CD4-positive, alpha-beta T cell treated with Interleukin-2 at 100 ng/mL for 4 hours (primary cell): ENCODE measurements at regions not wholly inside any gene's neighbourhood (a gene's known extent, or its start where the extent isn't known, plus 50 kb on each side); places are given as distances from the start of the nearest gene placed in this dataset.
"Not testable (repeated sequence)": the region's sequence is repeated elsewhere in the genome, so short reads cannot be mapped to it uniquely, and the experiment has no call there.

Experiments used
- DNase-seq: peaks from one replicate; pipeline ENCODE4 v3.0.0-alpha.2; 2020; ENCODE audit warnings: low spot score

DNA sequence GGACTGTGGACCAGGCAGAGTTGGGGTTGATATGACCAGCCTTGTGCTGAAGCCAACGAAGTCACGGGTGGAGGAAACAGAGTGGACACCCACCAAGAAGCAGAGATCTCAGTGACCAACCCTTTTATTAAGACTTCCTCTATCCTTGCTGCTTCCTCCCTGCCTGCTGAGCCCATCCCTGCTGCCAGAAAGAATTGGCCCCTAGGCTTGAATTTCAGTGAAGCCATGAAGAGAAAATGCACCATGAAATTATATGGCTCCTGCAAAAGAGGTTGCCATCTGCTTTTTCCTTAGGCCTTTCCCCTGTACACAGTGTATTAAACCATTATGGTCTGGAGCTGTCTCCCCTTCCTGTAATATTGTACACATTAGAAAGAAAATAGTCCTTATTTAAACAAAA is 246.7 kb downstream of the HS3ST3B1 start:
- DNase-seq = no peak

DNA sequence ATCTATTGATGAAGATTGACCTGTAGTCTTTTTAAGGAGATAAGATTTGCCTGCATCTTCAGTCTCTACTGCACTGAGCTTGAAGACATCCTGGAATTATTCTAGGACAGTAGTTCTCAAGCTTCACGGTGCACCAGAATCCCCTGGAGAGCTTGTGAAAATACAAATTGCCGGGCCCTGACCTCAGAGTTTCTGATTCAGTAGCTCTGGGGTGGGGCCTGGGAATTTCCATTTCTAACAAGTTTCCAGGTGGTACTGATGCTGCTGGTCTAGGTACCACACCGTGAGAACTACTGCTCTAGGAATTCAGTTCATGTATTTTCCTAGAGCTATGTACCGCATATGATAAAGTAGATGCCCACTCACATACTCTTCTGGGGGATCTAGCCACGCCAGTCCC is 246.1 kb downstream of the HS3ST3B1 start:
- no peak for DNase-seq

DNA sequence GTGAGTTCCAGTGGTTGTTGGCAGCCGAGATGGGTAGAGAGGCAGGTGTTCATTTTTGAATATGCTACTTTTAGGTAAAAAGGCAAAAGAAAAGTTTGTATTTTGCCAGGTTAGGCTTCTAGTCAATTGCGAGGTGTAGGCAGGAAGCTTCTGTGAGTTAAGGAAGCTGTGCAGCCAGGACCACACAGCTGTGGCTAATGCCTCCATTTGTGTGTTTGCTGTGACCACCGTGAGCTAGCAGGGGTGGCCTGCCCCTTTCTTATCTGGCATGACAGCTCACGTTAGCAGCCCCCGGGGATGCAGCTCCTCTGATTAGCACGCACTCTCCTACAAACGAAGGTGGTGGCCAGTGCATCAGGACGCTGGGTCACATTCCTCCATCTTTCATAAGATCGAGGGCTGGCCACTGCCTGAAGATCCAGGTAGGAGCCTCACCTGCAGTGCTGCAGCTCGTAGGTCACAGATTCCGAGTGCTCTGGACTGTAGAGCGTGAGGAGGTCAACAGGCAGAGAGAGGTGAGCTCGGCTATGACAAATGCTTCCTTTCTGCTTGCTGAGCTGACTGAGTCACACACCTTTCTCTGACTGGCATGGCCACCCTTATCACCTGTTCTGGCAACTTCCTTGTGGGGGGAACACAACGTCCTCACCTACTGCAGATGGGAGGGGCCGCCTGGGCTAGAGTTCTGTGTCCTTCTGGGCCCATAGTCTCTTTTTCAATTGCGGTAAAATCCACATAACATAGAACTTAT is 244.4 kb downstream of the HS3ST3B1 start:
- no peak for DNase-seq

DNA sequence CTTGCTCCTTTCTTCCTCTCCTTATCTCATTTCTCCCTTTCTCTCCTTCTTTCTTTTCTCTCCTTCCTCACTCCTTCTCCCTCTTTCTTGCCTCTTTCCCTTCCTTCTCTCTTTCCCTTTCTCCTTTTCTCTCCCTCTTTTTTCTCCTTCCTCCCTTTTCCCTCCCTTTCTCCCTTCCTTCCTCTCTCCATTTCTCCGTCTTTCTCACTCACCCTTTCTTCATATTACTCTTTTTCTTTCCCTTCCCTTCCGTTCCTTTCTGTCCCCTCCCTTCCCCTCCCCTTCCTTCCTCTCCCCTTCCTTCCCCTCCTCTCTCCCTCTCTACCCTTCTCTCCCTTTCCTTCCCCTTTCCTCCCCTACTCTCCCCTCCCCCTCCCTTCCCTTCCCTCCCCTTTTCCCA is 240.8 kb downstream of the HS3ST3B1 start:
- no peak for DNase-seq

DNA sequence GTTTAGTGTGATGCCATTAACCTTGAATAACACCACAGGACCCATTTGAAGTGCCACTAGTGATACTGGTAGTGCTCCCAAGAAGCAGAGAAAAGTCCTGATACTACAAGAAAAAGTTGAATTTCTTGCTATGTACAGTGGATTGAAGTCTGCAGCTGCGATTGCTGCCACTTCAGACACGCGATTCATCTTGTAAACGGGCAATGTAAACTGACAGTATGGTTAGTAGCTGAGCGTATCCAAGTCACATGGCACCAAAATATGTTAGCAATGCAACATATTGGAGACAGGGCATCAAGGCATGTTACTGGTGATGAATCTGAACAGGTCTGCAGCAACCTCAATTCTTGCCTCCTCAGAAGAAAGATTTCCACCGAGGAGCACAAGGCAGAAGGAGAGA is 238.9 kb downstream of the HS3ST3B1 start:
- DNase-seq = no peak

DNA sequence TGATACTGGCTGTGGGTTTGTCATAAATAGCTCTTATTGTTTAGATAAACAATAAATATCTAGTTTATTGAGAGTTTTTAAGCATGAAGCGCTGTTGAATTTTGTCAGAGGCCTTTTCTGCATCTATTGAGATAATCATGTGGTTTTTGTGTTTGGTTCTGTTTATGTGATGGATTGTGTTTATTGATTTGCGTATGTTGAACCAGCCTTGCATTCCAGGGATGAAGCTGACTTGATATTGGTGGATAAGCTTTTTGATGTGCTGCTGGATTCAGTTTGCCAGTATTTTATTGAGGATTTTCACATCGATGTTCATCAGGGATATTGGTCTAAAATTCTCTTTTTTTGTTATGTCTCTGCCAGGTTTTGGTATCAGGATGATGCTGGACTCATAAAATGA is 231.4 kb downstream of the HS3ST3B1 start:
- DNase-seq = not testable (repeated sequence)

DNA sequence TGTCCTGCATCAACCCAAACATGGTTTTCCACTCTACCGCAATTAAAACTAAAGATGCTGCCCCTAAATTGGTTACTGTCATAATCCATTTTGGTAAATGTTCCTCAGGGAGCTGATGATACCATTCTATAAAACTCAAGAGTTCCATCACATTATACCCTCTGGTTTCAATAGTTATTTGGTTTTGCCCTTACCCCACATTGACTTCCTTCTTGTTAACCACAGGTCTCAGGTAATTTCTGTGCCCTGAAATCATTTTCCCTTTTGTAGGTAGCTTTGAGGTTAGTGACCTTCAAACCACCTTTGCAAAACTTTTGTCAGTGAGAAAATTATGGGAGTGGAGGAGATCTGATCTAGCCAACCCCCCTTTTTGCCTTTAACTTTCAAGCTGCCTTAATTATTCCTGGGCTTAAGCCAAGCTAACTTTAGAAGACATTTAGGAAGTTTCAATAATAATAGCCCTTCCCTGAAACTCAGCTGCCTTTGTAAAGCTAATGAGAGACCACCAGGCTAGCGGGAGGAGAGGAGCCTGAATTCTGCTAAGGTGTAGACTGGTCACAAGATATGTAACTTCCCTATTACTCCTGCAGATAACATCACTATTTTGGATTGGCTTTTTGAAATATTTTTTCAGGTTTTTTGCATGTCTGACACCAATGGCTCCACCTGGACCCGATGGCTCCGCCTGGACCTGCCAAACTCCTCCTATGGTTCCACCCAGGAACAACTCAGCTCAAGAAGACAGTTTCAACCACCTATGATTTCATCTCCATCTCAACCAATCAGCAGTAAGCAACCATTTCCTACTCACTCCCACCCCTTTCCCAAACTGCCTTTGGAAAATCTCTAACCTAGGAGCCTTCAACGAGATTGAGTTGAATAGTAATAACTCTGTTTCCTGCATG is 224.9 kb downstream of the HS3ST3B1 start:
- no peak for DNase-seq

DNA sequence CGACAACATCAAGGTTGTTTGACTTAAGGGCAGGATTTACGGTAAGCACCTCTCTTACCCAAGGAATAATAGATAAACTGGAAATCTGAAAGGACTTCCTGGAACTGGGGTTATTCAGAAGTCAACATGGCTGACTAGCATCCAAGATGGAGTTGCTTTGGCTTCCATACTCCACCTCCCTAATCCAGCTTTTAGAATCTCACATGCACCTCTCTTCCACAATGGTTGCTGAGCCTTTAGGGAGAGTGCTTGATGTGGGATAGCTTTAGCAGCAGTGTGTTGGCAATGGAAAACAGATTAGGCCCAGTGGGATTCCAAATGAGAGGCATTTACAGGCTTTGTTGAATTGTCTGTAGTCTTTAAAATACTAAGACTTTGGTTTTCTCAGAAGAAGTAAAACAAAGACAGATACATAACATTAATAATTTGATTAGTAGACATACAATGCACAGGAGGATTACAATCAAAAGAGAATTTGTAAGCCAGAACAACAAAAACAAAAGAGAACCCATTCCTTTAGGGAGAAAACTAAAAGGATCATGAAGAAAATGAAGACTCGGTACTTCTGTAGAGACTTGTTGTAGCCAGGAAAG is 222.0 kb downstream of the HS3ST3B1 start:
- DNase-seq = no peak

DNA sequence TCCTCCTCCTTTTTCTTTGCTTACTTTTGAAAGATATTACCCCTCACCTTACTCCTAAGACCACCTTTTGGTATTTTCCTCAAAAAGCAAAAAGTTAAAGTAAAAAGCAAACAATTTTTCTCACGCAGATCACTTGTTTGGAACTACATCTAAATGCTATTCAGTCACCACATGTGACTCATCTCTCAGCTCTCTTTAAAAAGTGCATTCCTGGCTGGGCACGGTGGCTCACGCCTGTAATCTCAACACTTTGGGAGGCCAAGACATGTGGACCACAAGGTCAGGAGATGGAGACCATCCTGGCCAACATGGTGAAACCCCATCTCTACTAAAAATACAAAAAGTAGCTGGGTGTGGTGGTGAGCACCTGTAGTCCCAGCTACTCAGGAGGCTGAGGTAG is 218.0 kb downstream of the HS3ST3B1 start:
- DNase-seq = not testable (repeated sequence)

DNA sequence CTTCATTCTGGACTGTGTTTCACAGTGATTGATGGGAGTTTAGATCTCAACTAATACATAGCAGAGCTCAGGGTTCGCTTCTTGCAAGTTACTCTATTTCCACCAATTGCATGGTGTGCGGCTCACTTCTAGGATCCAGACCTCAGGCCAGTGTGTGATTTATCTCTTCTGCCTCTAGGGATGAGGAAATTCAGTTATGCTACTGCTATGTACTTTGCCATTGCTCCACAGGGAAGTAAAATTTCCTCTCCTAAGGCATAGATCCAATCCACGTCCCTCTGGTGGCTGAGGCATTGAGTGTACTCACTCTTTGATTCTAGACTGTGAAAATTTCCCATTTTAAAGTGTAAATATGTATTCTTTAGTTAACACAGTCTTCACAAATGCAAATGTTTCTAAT is 214.1 kb downstream of the HS3ST3B1 start:
- no peak for DNase-seq

DNA sequence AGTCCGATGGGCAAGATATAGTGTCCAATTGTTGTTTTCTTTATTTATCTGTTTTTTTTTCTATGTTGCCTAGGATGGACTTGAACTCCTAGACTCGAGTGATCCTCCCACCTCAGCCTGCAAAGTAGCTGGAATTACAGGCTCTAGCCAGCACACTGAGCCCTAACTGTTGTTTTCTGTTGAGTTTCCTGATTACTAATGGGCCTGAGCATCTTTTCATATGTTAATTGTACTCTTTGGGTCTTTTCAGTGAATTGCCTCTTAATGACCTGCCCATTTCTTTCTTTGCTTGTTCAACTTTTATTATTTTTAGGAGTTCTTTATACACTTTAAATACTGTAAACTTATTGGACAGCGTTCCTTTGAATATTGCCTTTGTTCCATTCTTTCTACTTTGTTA is 213.0 kb downstream of the HS3ST3B1 start:
- DNase-seq = no peak

DNA sequence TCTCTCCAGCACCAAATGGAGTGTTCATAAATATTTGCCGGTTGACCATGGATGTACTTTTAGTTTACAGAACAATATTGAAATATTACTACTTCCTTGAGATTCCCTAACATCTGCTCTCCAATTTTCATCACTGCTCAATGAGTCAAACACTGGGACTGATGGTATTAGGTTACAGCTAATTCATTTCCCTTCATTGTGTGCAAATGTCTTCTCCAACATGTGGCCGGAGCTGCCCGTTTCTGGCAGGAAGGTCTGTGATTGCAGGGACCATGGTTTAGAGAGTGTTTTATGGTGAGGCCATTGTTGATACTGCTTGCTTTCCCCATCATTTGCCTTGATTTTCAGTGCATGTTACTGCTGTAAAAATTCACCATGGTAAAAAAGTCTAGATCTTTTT is 209.3 kb downstream of the HS3ST3B1 start:
- no peak for DNase-seq

DNA sequence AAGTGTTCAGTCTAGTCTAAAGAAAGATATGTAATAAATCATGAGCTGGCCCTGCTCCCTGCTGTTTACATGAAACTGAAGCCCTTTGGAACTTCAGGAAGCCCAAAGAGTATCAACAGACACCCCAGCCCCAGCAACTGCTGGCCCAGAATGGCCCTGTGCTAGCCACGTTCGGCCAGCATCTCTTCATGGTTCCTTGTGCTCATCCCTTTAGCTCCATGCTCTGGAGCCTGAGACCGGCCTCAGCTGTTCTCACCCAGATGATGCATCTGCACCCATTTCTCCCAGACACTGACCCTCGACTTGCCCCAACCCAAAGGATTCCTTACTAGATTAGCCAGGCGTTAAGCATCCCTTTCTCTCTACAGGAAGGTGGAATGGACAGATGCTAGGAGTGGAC is 207.3 kb downstream of the HS3ST3B1 start:
- DNase-seq = no peak

DNA sequence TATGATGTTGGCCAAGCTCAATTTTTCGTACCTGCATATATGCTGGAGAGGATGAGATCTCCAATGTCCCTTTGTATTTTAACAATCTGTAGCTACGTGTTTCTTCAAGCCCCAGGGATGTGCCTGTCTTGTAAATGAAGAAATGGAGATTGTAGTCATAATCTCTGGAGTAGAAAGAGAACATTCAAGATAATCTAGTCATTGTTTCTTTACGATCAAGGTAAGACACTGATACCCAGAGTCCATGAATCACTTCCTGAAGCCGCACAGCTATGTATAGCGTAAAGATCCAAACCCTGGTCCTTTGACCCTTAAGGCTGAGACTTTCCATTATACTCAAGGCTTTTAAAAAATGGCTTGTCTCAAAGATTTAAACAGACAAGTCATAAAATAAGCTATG is 205.5 kb downstream of the HS3ST3B1 start:
- no peak for DNase-seq

DNA sequence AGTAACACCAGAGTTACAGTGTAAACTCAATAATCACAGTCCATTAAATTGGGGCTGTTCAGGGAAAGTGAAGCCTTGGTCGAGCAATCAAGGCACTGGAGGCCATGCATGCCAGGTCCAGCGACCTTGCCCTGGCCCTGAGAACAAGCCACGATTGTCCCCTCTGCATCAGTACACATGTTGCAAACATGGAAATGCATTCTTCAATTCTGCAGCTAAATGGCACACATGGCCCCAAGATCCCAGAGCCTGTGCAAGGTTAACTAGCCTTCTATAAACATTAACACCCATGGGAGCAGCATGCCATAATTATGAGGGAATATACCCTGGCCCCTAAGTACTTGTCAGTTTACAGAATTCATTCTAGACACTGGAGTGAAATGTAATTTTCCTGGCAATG is 204.7 kb downstream of the HS3ST3B1 start:
- no peak for DNase-seq

DNA sequence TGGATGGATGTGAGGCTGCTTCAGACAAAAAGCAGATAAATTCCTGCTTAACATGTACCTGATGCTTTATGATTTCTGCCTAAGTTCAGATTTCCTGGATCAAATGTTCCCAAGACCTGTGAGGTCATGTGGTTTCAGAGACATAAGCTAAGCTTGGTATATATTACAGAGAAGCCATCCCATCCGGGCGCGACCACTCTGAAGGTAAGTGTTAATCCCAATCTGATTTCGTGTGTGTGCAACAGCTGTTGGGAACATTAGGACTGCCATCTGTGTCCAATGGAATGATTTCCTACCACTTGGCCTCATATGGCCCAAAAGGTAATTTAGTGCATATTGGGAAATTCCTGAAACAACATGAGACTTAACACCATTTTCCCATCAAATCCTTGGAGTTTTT is 199.1 kb downstream of the HS3ST3B1 start:
- no peak for DNase-seq

DNA sequence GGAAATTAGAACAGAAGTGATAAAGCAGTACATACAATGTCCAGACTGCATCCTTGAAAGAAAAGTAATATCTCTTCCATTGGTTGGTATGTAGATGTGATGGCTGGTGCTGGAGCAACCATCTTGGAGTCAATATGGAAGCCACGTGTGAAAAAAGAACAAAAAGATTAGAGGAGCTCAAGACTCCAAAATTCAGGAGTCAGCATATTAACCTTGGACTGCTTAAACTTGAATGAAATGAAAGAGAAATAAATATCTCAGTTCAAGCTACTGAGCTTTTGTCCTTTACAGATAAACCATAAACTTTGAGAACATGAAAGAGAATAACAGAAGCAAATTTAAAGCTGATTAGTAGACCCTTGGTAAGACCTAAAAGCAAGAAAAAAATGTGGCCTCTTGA is 197.9 kb downstream of the HS3ST3B1 start:
- DNase-seq = no peak

DNA sequence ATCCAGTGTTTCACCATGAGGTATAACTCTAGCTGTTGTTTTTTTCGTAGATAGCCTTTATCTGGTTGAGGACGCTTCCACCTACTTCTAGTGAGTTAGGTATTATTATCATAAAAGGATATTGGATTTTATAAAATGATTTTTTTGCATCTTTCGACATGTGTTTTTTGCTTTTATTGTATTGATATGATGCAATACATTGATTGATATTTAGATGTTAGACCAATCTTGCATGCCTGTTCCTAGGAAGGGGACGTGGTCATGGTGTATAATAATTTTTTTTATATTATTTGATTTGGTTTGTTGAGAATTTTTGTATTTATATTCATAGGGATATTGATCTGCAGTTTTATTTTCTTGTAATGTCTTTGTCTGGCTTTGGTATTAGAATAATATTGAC is 193.3 kb downstream of the HS3ST3B1 start:
- DNase-seq = no peak

DNA sequence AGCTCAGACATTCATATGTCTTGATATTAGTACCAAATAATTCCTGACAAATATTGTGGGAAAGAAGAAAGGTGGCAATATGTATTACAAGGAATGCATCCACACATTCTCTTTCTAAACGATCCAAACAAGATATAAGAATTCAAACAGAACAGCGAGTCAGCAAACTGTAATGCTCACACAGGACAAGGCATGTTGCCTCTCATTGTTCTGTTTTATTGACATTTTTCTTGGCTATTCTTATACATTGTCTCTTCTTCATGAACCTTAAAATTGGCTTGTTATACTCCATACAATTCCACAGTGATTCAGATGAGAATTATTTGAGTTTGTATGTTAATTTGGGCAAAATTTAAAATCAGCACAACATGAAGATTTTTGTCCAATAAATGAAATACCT is 189.1 kb downstream of the HS3ST3B1 start:
- DNase-seq = no peak

DNA sequence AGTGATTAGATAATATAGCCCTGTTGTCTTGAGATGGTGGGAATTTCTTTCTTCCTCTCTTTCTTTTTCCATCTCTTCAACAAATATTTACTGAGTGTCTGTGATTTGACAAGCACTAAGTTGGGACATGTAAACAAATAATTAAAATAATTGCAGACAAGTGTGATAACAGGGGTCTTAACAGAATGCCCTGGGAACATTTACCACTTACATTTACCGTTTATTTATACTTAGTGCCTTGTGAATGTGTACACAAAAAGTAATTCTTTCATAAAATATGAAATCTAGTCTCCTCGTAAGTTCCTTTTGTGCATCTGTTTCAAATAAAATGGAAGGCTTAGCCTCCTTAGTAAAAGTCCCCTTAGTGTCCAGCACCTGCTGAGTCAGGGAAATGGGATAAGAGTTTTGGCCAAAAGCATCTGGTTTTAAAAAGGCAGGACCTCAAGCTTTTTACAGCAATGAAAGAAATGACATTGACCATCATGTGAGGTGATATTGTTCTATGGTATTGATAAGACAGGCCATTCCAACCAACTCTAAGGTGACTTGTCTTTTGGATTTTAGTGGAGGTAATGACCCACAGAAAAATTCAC is 188.2 kb downstream of the HS3ST3B1 start:
- DNase-seq = no peak

DNA sequence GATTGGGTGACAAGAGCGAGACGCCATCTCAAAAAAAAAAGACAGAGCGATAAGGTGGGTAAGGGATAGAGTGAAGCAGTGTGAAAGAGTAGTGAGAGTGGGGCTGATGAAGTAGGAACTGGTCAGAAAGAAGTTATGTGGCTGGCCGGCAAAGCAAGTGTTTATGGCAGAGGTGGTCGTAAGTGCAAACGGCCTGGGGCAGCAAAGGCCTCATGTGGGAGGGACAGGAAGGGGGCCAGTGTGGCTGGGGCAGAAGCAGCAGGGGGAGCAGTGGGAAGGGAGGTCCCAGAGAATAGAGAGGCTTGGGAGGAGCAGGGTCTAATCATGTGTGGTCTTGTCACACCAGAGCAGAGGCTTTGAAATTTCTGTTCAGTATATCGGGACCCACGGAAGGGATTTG is 186.2 kb downstream of the HS3ST3B1 start:
- no peak for DNase-seq

DNA sequence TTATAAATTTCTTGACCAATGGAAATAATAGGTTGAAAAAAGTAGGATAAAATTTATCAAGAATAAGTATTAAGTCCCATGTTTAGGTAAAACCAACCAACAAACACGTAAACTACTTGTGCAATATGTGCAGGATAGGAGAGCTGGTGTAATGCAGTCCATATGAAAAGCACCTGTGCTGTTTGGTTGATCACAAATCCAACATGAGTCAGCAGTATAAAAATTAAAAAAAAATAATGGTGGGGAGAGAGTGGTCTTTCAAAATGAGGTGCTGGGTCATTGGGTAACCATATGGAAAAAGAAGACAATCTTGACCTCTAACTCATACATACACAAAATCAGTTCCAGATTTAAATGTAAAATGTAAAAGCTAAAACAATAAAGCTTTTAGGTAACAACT is 181.8 kb downstream of the HS3ST3B1 start:
- DNase-seq = no peak

DNA sequence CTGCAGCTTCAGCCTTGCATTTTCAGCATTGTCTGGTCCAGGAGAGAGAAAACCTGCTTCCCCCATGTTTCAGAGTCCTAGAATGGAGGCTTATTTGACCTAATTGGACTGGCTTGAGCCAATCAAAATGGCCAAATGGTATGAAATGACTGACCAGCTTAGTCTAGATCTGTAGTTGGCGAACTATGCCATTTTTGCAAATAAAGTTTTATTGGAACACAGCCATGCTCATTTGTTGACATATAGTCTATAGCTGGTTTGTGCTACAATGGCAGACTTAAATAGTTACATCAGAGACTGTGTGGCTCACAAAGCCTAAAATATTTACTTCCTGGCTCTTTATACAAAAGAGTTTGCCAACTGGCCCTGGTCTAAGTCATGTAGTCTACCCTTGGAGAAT is 180.8 kb downstream of the HS3ST3B1 start:
- DNase-seq = no peak
